GM23248 (cell line): ENCODE measurements at regions not wholly inside any gene's neighbourhood (a gene's known extent, or its start where the extent isn't known, plus 50 kb on each side); places are given as distances from the start of the nearest gene placed in this dataset.
"Not testable (repeated sequence)": the region's sequence is repeated elsewhere in the genome, so short reads cannot be mapped to it uniquely, and the experiment has no call there.

Experiments
- EZH2 ChIP-seq: fragments of 200-600 bp; sonication (generic); IDR thresholded peaks from 2 replicates; pipeline ENCODE4 v1.6.1; 2018; ENCODE audit warnings: antibody characterized with exemption, mild to moderate bottlenecking; ENCODE audit not compliant: insufficient read depth, poor library complexity, severe bottlenecking
- EZH2phosphoT487 ChIP-seq: fragments of 200-600 bp; sonication (generic); IDR thresholded peaks from 2 replicates; pipeline ENCODE4 v1.6.1; 2018; ENCODE audit warnings: antibody characterized with exemption, moderate library complexity, mild to moderate bottlenecking, low read depth; ENCODE audit not compliant: insufficient read depth

DNA sequence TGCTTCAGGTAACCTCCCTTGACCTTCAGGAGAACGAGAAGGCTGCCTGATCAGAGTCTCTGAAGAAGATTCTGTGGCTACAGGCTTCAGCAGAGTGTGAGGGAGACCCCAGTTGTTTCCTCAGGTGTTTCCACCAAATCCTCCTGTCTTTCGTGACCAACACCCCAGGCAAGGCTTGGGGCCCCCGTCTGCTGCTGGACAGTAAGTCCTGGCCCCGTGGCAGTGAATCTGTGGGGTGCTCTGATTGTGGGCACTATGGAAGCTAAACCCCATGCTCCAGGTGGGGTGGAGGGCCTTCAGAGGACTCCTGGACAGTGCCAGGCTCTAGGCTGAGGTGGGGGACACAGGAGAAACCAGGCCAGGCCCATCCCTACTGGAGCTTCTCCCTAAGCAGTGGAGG is 3083.7 kb downstream of the RPIA start:
- not testable (repeated sequence) for TF ChIP-seq EZH2, EZH2phosphoT487
